Stimulated activated CD4-positive, alpha-beta T cell treated with anti-CD3 and anti-CD28 coated beads, TNF-alpha, amount 100 ng/mL, for 1 hour (primary cell): ENCODE measurements at regions not wholly inside any gene's neighbourhood (a gene's known extent, or its start where the extent isn't known, plus 50 kb on each side); places are given as distances from the start of the nearest gene placed in this dataset.

ENCODE experiments used
- DNase-seq, 3 donors: peaks; one replicate each; pipeline ENCODE4 v3.0.0-alpha.2; 2020; ENCODE audit warnings: low read depth in 3 of 3, low spot score in 1 of 3

GRCh38 chr2:5370158-5370557, 322.0 kb upstream of the SOX11 start:
- no peak for DNase-seq

- no peak for DNase-seq
Observed at GRCh38 chr2:5372141-5372540, 320.0 kb upstream of the SOX11 start.

- no peak for DNase-seq
Observed at GRCh38 chr2:5373200-5373599, 319.0 kb upstream of the SOX11 start.

- no peak for DNase-seq
Observed at GRCh38 chr2:5374762-5375161, 317.4 kb upstream of the SOX11 start.

- DNase-seq = no peak
Observed at GRCh38 chr2:5377323-5377722, 314.9 kb upstream of the SOX11 start.

- DNase-seq = no peak
Observed at GRCh38 chr2:5379811-5380210, 312.4 kb upstream of the SOX11 start.

GRCh38 chr2:5385596-5385995, 306.6 kb upstream of the SOX11 start:
- no peak for DNase-seq

- no peak for DNase-seq
Observed at GRCh38 chr2:5387406-5387805, 304.8 kb upstream of the SOX11 start.

- no peak for DNase-seq
Observed at GRCh38 chr2:5389740-5390139, 302.4 kb upstream of the SOX11 start.

- DNase-seq = no peak
Observed at GRCh38 chr2:5391362-5391761, 300.8 kb upstream of the SOX11 start.

GRCh38 chr2:5392658-5393057, 299.5 kb upstream of the SOX11 start:
- DNase-seq = no peak

- no peak for DNase-seq
Observed at GRCh38 chr2:5393474-5393873, 298.7 kb upstream of the SOX11 start.

GRCh38 chr2:5394223-5394622, 298.0 kb upstream of the SOX11 start:
- DNase-seq = no peak

GRCh38 chr2:5401115-5401657, 291.0 kb upstream of the SOX11 start:
- DNase-seq = no peak

- no peak for DNase-seq
Observed at GRCh38 chr2:5403392-5403791, 288.8 kb upstream of the SOX11 start.

GRCh38 chr2:5409898-5410381, 282.2 kb upstream of the SOX11 start:
- DNase-seq = no peak

GRCh38 chr2:5410991-5411700, 281.0 kb upstream of the SOX11 start:
- no peak for DNase-seq

GRCh38 chr2:5412001-5412400, 280.2 kb upstream of the SOX11 start:
- no peak for DNase-seq

- DNase-seq = no peak
Observed at GRCh38 chr2:5433855-5434254, 258.3 kb upstream of the SOX11 start.

- no peak for DNase-seq
Observed at GRCh38 chr2:5437375-5437774, 254.8 kb upstream of the SOX11 start.

- DNase-seq = no peak
Observed at GRCh38 chr2:5440174-5440573, 252.0 kb upstream of the SOX11 start.

- no peak for DNase-seq
Observed at GRCh38 chr2:5442736-5443135, 249.4 kb upstream of the SOX11 start.

GRCh38 chr2:5444168-5444567, 248.0 kb upstream of the SOX11 start:
- no peak for DNase-seq
